HepG2 (cell line): ENCODE measurements at regions not wholly inside any gene's neighbourhood (a gene's known extent, or its start where the extent isn't known, plus 50 kb on each side); places are given as distances from the start of the nearest gene placed in this dataset.

Experiments
- ATAC-seq: fragments of 200-7000 bp; cut with Tn5 transposase; 3 replicates; pipeline ENCODE4 v1.9.1; 2020; ENCODE audit warnings: mild to moderate bottlenecking, moderate library complexity
- BruUV-seq: library from RNA; stranded (reverse); fragments of 400-500 nt; replicated peaks from 2 replicates; lab custom pipeline; 2021; lab: Mats Ljungman, UMichigan
- CTCF ChIA-PET: fragments of 300-600 bp; formaldehyde crosslinking; extraction: SDS; loops from one replicate; lab custom pipeline; 2021; ENCODE audit warnings: low total read pairs, inconsistent platforms, low intra/inter-chr PET ratio; lab: Yijun Ruan, JAX
- POLR2A ChIA-PET: fragments of 350-600 bp; sonication (Branson Sonifier 250); formaldehyde crosslinking; loops from one replicate; lab custom pipeline; 2020; ENCODE audit warnings: antibody characterized with exemption, inconsistent platforms; lab: Yijun Ruan, JAX
- DNase-seq: peaks from one replicate; pipeline ENCODE4 v3.0.0-alpha.2; 2015; ENCODE audit warnings: low spot score
- FAIRE-seq: peaks from 3 replicates; lab custom pipeline; 2011; peaks lifted over from hg19 to GRCh38; lab: Jason Lieb, UNC
- H2AFZ ChIP-seq: one replicate; pipeline ENCODE4 v1.6.1; 2011; ENCODE audit warnings: low read length, inconsistent platforms
- H3K27ac ChIP-seq: fragments of 300-600 bp; 3 replicates; pipeline ENCODE4 v1.8.0; 2011; ENCODE audit warnings: mixed run types, mild to moderate bottlenecking, mixed read lengths, low read length, inconsistent platforms; ENCODE audit not compliant: insufficient read depth; ENCODE audit errors: extremely low read length
- H3K27me3 ChIP-seq, 2 experiments: fragments of 200-600 bp in 1 of 2; 2 replicates in 1 of 2; 3 replicates in 1 of 2; pipeline versions ENCODE4 v1.6.0 to v1.8.0; 2011; ENCODE audit warnings: low read length in 2 of 2, mild to moderate bottlenecking in 2 of 2, moderate library complexity in 2 of 2, inconsistent platforms in 1 of 2; ENCODE audit not compliant: insufficient read depth in 2 of 2, control insufficient read depth in 1 of 2
- H3K36me3 ChIP-seq, 2 experiments: fragments of 200-600 bp in 1 of 2; replicated peaks in 1 of 2; 2 replicates in 1 of 2; 3 replicates in 1 of 2; pipeline versions ENCODE4 v1.5.1 to v1.8.0; 2011; ENCODE audit warnings: low read length in 2 of 2, inconsistent platforms in 1 of 2; ENCODE audit not compliant: insufficient read depth in 2 of 2, control insufficient read depth in 1 of 2
- H3K4me1 ChIP-seq: 2 replicates; pipeline ENCODE4 v1.5.1; 2012; ENCODE audit warnings: low read length, inconsistent platforms; ENCODE audit not compliant: insufficient read depth
- H3K4me2 ChIP-seq: 2 replicates; pipeline ENCODE4 v1.6.0; 2011; ENCODE audit warnings: low read depth, low read length, inconsistent platforms
- H3K4me3 ChIP-seq, 3 experiments: fragments of 200-600 bp in 1 of 3; sonication (generic), shearing (Covaris generic) in 1 of 3; replicated peaks in 1 of 3; 2 replicates each; pipeline ENCODE4 v1.5.1; 2011 to 2016; ENCODE audit warnings: low read length in 3 of 3, inconsistent platforms in 2 of 3, low read depth in 2 of 3, mild to moderate bottlenecking in 2 of 3, control low read depth in 1 of 3, mixed read lengths in 1 of 3; ENCODE audit not compliant: insufficient read depth in 1 of 3
- H3K79me2 ChIP-seq: one replicate; pipeline ENCODE4 v1.6.1; 2011; ENCODE audit warnings: low read length, inconsistent platforms; ENCODE audit not compliant: insufficient read depth
- H3K9ac ChIP-seq: 2 replicates; pipeline ENCODE4 v1.6.0; 2011; ENCODE audit warnings: mild to moderate bottlenecking, low read depth, low read length, inconsistent platforms; ENCODE audit not compliant: insufficient read depth
- H3K9me3 ChIP-seq: 2 replicates; pipeline ENCODE4 v1.5.1; 2012; ENCODE audit warnings: mild to moderate bottlenecking, low read length
- H4K20me1 ChIP-seq: 2 replicates; pipeline ENCODE4 v1.6.0; 2011; ENCODE audit warnings: inconsistent platforms, mild to moderate bottlenecking, low read length, moderate library complexity; ENCODE audit not compliant: insufficient read depth
- AKAP8 ChIP-seq: sonication (generic); formaldehyde crosslinking; IDR thresholded peaks from 2 replicates; pipeline ENCODE4 v1.5.1; 2020; ENCODE audit warnings: mild to moderate bottlenecking, missing genetic modification reagents
- FOXP1 ChIP-seq, 2 experiments: fragments of 450-650 bp in 1 of 2; IDR thresholded peaks; 2 replicates each; pipeline ENCODE4 v1.6.1; 2017 to 2018; ENCODE audit warnings: antibody characterized with exemption in 1 of 2
- PHF5A ChIP-seq: IDR thresholded peaks from one replicate; pipeline ENCODE4 v1.6.1; 2018; ENCODE audit warnings: low read depth, missing genetic modification reagents; ENCODE audit not compliant: unreplicated experiment
- PHF8 ChIP-seq: sonication (generic); formaldehyde crosslinking; IDR thresholded peaks from 2 replicates; pipeline ENCODE4 v1.5.0; 2020; ENCODE audit warnings: missing genetic modification reagents
- ZFP41 ChIP-seq: sonication (generic); formaldehyde crosslinking; IDR thresholded peaks from 2 replicates; pipeline ENCODE4 v1.4.0; 2020; ENCODE audit warnings: mild to moderate bottlenecking, missing genetic modification reagents, borderline replicate concordance
- ZNF24 ChIP-seq: fragments of 450-650 bp; IDR thresholded peaks from 2 replicates; pipeline ENCODE4 v1.6.1; 2017; ENCODE audit warnings: antibody characterized with exemption, mild to moderate bottlenecking
- ZNF563 ChIP-seq: sonication (generic); formaldehyde crosslinking; IDR thresholded peaks from 2 replicates; pipeline ENCODE4 v1.8.0; 2022; ENCODE audit warnings: mild to moderate bottlenecking, moderate library complexity, missing genetic modification reagents
- in situ Hi-C: cut with HindIII; loops from 2 replicates; pipeline ENCODE4 v1.10.0; 2017; ENCODE audit warnings: low pct_unique_long_range_greater_than_20kb; ENCODE audit not compliant: extremely low pct_ligation_motif_present
- intact Hi-C: fragments of 100-400 bp; cut with micrococcal nuclease; formaldehyde crosslinking; loops from one replicate; pipeline ENCODE4 v1.10.0; 2022; ENCODE audit not compliant: unreplicated experiment
- TF ChIP-seq, protein P1 (sequence below): sonication (generic); formaldehyde crosslinking; IDR thresholded peaks from 2 replicates; pipeline ENCODE4 v1.9.0; 2021; ENCODE audit warnings: missing genetic modification reagents, borderline replicate concordance
- TF ChIP-seq, protein P2 (sequence below): sonication (generic); formaldehyde crosslinking; IDR thresholded peaks from 2 replicates; pipeline ENCODE4 v1.5.0; 2020; ENCODE audit warnings: mild to moderate bottlenecking, missing genetic modification reagents

DNA sequence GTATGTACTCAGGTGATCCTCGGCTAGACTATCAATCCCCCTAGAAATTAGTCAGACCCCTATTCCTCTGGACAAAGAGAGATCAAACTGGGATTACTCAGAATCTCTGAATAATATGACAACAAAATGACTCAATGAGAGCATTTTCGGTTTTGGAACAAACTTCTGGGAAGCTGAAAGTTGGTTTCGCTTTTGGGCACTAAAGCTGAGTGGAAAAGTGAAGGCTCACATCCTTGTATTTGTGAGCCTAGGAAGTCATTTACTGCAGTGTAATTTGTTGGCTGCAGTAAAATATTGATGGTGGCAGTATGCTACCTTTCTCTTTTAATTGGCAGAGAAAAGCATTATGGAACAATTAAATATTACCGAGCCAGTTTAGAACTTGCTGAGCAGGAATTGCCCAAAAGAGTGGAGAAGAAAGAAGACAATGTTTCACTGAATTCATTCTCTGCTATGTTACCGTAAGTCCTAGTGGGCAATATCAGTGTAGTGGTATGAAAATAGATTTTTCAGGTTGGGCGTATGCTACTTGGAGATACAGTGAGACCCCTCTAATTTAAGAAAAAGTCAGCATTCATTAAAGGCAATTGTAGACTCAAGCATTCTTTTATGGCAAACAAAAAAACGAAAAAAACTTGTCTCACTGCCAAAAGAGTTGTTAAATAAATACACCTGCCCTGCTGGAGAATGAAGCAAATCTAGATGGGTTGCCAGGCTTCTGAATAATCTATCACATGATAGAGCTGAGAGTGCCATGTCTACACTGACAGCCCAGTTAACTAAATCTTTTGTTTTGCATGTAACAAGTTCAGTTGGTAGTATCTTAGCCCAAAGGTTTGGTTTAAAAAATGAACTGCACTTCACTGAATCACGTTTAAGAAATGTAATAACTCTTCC is 69.6 kb downstream of the AGTR2 start (continued):
- TF ChIP-seq, protein P1, sequence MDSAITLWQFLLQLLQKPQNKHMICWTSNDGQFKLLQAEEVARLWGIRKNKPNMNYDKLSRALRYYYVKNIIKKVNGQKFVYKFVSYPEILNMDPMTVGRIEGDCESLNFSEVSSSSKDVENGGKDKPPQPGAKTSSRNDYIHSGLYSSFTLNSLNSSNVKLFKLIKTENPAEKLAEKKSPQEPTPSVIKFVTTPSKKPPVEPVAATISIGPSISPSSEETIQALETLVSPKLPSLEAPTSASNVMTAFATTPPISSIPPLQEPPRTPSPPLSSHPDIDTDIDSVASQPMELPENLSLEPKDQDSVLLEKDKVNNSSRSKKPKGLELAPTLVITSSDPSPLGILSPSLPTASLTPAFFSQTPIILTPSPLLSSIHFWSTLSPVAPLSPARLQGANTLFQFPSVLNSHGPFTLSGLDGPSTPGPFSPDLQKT (CRISPR knock-in tag), result no peak
- TF ChIP-seq PHF5A (CRISPR knock-in tag), result no peak
- no peak for TF ChIP-seq PHF8 (CRISPR knock-in tag)
- TF ChIP-seq ZNF24, result no peak
- TF ChIP-seq FOXP1 (IDR thresholded peaks at IDR 0.05), result no peak
- TF ChIP-seq FOXP1 (CRISPR knock-in tag; IDR thresholded peaks at IDR 0.05), result no peak
- no peak for TF ChIP-seq AKAP8 (CRISPR knock-in tag)
- no peak for TF ChIP-seq ZFP41 (CRISPR knock-in tag)

DNA sequence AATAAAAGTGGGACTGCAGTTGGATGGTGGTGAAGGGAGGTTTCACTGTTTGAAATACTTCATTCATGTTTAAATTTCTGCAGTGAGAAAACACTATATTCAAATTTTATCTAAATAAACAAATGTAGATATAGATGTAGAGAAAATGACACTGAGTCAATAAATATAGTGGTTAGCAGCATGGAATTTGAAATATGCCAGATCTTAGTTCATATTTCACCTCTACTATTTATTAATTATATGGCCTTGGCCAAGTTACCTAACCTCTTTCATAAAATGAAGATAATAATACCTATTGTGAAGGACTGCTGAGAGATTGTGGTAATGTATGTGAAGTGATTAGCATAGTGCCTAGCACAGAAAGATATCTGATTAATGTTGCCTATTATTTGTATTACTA is 70.5 kb downstream of the AGTR2 start:
- Histone ChIP-seq H3K27me3 (no peaks in the 10 kb centered on the region), H3K4me3 (no peak overlapping the region), H3K9ac (no peak overlapping the region), H3K79me2 (no peaks in the 10 kb centered on the region), H3K27ac (no peak overlapping the region), H2AFZ (no peak overlapping the region), H4K20me1 (no peaks in the 10 kb centered on the region), H3K9me3 (no peaks in the 10 kb centered on the region), H3K4me1 (no peaks in the 10 kb centered on the region), H3K36me3 (no peaks in the 10 kb centered on the region), H3K4me2 (no peak overlapping the region)
- ChIA-PET POLR2A (no interaction called here), CTCF (no interaction called here)
- intact Hi-C loops (no loop called here), in situ Hi-C loops (no loop called here)
- TF ChIP-seq, protein P2, sequence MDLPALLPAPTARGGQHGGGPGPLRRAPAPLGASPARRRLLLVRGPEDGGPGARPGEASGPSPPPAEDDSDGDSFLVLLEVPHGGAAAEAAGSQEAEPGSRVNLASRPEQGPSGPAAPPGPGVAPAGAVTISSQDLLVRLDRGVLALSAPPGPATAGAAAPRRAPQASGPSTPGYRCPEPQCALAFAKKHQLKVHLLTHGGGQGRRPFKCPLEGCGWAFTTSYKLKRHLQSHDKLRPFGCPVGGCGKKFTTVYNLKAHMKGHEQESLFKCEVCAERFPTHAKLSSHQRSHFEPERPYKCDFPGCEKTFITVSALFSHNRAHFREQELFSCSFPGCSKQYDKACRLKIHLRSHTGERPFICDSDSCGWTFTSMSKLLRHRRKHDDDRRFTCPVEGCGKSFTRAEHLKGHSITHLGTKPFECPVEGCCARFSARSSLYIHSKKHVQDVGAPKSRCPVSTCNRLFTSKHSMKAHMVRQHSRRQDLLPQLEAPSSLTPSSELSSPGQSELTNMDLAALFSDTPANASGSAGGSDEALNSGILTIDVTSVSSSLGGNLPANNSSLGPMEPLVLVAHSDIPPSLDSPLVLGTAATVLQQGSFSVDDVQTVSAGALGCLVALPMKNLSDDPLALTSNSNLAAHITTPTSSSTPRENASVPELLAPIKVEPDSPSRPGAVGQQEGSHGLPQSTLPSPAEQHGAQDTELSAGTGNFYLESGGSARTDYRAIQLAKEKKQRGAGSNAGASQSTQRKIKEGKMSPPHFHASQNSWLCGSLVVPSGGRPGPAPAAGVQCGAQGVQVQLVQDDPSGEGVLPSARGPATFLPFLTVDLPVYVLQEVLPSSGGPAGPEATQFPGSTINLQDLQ (CRISPR knock-in tag), result no peak
- no peak for TF ChIP-seq ZNF563
- DNase-seq (no peak), ATAC-seq (no peak), FAIRE-seq (no peak)
- no TSS peak for BruUV-seq
